SH-SY5Y (cell line): ENCODE measurements at regions not wholly inside any gene's neighbourhood (a gene's known extent, or its start where the extent isn't known, plus 50 kb on each side); places are given as distances from the start of the nearest gene placed in this dataset.

Experiments used
- GATA2 ChIP-seq: IDR thresholded peaks from 2 replicates; pipeline ENCODE4 v1.6.1; 2011; ENCODE audit warnings: mild to moderate bottlenecking, low read depth, low read length
- GATA3 ChIP-seq: IDR thresholded peaks from 2 replicates; pipeline ENCODE4 v1.6.1; 2011; ENCODE audit warnings: low read depth, mild to moderate bottlenecking, low read length, moderate library complexity

GRCh38 chr4:18242919-18243693 is 221.6 kb upstream of the LCORL start:
- TF ChIP-seq GATA2 (no peak), GATA3 (no peak)

GRCh38 chr4:18241727-18242126 is 220.2 kb upstream of the LCORL start:
- no peak for TF ChIP-seq GATA3
- TF ChIP-seq GATA2 = no peak

GRCh38 chr4:18234108-18234507 is 212.6 kb upstream of the LCORL start:
- TF ChIP-seq GATA3 = no peak
- no peak for TF ChIP-seq GATA2

- no peak for TF ChIP-seq GATA2
- no peak for TF ChIP-seq GATA3
Observed at GRCh38 chr4:18231726-18232125, 210.2 kb upstream of the LCORL start.

GRCh38 chr4:18227880-18228279 is 206.3 kb upstream of the LCORL start:
- TF ChIP-seq GATA3 = no peak
- no peak for TF ChIP-seq GATA2

- TF ChIP-seq GATA3 (no peak), GATA2 (no peak)
Observed at GRCh38 chr4:18214411-18215055, 193.0 kb upstream of the LCORL start.

GRCh38 chr4:18213576-18214198 is 192.1 kb upstream of the LCORL start:
- TF ChIP-seq GATA2 (no peak), GATA3 (no peak)

- TF ChIP-seq GATA3 (no peak), GATA2 (no peak)
Observed at GRCh38 chr4:18209448-18209847, 187.9 kb upstream of the LCORL start.

GRCh38 chr4:18203966-18204365 is 182.4 kb upstream of the LCORL start:
- TF ChIP-seq GATA2 (no peak), GATA3 (no peak)

GRCh38 chr4:18202486-18202885 is 180.9 kb upstream of the LCORL start:
- TF ChIP-seq GATA2 (no peak), GATA3 (no peak)

GRCh38 chr4:18201885-18202284 is 180.3 kb upstream of the LCORL start:
- no peak for TF ChIP-seq GATA2
- no peak for TF ChIP-seq GATA3

GRCh38 chr4:18198653-18199052 is 177.1 kb upstream of the LCORL start:
- TF ChIP-seq GATA3 (no peak), GATA2 (no peak)

GRCh38 chr4:18197467-18197866 is 175.9 kb upstream of the LCORL start:
- TF ChIP-seq GATA3 = no peak
- no peak for TF ChIP-seq GATA2

- TF ChIP-seq GATA2 (no peak), GATA3 (no peak)
Observed at GRCh38 chr4:18194278-18194677, 172.7 kb upstream of the LCORL start.

GRCh38 chr4:18192901-18193300 is 171.3 kb upstream of the LCORL start:
- TF ChIP-seq GATA2 (no peak), GATA3 (no peak)
